ENCODE measurements at regions not wholly inside any gene's neighbourhood (a gene's known extent, or its start where the extent isn't known, plus 50 kb on each side); places are given as distances from the start of the nearest gene placed in this dataset.

DNA sequence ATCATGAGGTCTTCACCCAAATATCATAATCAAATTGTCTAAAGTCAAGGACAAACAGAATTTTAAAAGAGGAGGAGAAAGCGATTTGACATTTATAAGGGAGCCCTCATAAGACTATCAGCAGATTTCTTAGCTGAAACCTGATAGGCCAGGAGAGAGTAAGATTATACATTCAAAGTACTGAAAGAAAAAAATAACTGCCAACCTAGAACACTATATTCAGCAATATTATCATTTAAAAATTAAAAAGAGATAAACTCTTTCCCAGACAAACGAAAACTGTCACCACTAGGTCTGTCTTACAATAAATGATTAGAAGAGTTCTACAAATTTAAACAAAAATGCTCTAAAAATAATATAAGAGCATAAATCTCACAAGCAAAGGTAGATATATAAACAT, 154.1 kb upstream of the TMEM106B start:
- no peak overlapping the region for H3K4me3 ChIP-seq (ENCODE audit: low read depth, low read length)
- DNase-seq (ENCODE audit: low read depth), result no peak
- TF ChIP-seq, protein P1, sequence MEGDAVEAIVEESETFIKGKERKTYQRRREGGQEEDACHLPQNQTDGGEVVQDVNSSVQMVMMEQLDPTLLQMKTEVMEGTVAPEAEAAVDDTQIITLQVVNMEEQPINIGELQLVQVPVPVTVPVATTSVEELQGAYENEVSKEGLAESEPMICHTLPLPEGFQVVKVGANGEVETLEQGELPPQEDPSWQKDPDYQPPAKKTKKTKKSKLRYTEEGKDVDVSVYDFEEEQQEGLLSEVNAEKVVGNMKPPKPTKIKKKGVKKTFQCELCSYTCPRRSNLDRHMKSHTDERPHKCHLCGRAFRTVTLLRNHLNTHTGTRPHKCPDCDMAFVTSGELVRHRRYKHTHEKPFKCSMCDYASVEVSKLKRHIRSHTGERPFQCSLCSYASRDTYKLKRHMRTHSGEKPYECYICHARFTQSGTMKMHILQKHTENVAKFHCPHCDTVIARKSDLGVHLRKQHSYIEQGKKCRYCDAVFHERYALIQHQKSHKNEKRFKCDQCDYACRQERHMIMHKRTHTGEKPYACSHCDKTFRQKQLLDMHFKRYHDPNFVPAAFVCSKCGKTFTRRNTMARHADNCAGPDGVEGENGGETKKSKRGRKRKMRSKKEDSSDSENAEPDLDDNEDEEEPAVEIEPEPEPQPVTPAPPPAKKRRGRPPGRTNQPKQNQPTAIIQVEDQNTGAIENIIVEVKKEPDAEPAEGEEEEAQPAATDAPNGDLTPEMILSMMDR (IDR thresholded peaks at IDR 0.05; ENCODE audit: insufficient read depth, low read length), result no peak

DNA sequence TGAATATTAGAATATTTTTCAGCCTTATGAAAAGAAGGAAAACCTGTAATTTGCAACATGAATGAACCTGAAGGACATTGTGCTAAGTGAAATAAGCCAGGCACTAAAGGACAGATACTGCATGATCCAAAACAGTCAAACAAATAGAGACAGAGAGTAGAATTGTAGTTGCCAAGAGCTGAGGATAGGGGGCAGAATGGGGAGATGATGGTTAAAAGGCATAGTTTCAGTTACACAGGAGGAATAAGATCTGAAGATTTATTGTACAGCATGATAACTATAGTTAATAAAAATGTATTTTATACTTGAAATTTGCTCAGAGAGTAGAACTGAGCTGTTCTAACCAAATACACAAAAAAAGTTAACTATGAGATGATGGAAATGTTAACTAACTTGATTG, 149.0 kb upstream of the TMEM106B start:
- TF ChIP-seq, protein P1 (IDR thresholded peaks at IDR 0.05; ENCODE audit: insufficient read depth, low read length), result peak; percentile 46
- no peak overlapping the region for H3K4me3 ChIP-seq (ENCODE audit: low read depth, low read length)
- DNase-seq (ENCODE audit: low read depth), result no peak

DNA sequence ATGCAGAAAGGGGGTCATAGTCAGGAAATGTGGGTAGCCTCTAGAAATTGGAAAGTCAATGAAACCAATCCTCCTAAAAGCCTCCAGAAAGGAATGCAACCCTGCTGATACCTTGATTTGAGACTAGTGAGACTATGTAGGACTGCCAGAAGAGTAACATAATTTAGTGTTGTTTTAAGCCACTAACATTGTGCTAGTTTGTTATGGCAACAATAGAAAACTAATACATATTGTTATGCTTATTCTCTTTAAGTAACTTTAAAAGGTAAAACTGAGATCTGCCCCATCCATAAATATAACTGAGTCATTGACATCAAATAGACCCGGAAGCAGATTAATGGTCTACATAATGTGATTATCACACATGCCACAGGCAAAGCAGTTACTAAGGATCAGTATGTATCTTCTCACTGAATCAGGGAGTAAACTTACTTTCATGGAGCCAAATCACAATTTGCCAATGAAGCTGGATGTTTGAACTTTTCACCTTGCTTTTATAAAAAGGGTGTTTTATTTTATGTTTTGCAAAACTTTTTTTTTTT, 146.4 kb upstream of the TMEM106B start:
- DNase-seq (ENCODE audit: low read depth), result no peak
- TF ChIP-seq, protein P1 (IDR thresholded peaks at IDR 0.05; ENCODE audit: insufficient read depth, low read length), result no peak
- no peak overlapping the region for H3K4me3 ChIP-seq (ENCODE audit: low read depth, low read length)

DNA sequence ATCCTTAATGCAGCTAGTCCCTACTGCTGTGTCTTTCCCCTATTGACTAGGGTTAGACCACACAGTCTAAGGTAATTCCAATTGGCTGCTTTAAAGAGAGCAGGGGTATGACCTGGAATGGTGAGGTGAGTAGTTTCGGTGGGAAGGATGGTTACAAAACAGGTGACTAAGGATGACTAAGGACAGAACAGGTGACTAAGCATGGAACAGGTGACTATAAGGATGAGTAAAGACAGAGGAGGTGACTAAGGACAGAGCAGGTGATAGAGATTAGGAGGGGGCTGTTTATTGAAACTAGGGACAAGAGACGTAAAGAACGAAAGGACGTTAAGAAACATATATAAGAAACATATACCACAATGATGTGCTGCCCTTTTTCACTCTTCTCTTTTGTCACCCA, 145.1 kb upstream of the TMEM106B start:
- TF ChIP-seq, protein P1 (IDR thresholded peaks at IDR 0.05; ENCODE audit: insufficient read depth, low read length), result no peak
- H3K4me3 ChIP-seq (ENCODE audit: low read depth, low read length), result no peak overlapping the region
- DNase-seq (ENCODE audit: low read depth), result no peak

DNA sequence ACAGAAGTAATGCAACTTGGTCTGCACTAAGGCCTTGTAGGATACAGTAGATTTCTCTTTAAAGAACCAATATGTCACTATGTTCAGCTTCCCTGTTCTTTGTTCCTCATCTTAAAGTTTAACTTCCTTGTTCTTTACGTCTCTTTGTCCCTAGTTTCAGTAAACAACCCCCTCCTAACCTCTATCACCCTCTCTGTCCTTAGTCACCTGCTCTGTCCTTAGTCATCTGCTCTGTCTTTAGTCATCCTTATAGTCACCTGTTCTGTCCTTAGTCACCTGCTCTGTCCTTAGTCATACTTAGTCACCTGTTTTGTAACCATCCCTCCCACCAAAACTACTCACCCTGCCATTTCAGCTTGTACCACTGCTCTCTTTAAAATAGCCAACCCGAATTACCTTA, 144.6 kb upstream of the TMEM106B start:
- H3K4me3 ChIP-seq (ENCODE audit: low read depth, low read length), result no peak overlapping the region
- TF ChIP-seq, protein P1 (IDR thresholded peaks at IDR 0.05; ENCODE audit: insufficient read depth, low read length), result no peak
- DNase-seq (ENCODE audit: low read depth), result no peak

DNA sequence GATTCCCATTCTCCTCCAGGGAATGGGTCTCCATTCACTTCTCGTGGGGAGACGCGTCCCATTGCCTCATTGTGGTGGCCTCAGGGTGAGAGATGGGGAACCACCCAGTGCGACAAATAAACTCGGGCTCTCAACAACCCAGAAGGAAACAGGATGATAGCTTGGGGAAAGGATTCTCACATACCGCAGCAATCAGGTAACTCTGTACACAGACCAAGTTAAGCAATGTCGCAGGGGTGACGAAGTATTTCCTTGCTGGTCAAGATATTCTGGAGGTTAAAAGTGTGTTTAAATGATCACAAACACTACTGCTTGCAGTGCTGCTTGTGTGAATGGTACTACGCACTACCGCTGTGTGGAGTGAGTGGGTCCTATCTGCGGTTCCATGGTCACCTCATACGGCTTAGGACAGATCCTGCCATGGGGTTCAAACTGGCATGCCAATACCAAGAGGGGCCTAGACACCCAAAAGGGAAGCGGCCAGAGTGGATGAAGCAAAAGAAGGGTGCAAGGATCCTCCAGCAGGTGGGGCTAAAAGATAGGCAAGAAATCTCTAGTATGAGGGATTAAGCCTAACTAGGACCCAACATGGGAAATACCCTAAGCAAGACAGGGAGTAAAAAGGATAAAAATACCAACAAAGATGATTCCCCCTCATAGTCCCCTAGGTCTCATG, 143.8 kb upstream of the TMEM106B start:
- DNase-seq (ENCODE audit: low read depth), result peak; percentile 79
- H3K4me3 ChIP-seq (ENCODE audit: low read depth, low read length), result no peak overlapping the region

More for the DNA sequence above, 143.8 kb upstream of the TMEM106B start:
- TF ChIP-seq, protein P1 (IDR thresholded peaks at IDR 0.05; ENCODE audit: insufficient read depth, low read length), result peak; percentile 88
